Mesendoderm (in vitro differentiated cells): ENCODE measurements at regions not wholly inside any gene's neighbourhood (a gene's known extent, or its start where the extent isn't known, plus 50 kb on each side); places are given as distances from the start of the nearest gene placed in this dataset.
A peak's percentile ranks its signal among the peaks of the same experiment; 100 is the strongest.

ENCODE experiments used
- DNase-seq: peaks from one replicate; pipeline ENCODE4 v3.0.0; 2013
- H2AK5ac ChIP-seq: 2 replicates; pipeline ENCODE4 v1.6.1; 2013; ENCODE audit warnings: low read length, inconsistent platforms
- H2BK120ac ChIP-seq: 2 replicates; pipeline ENCODE4 v1.6.1; 2013; ENCODE audit warnings: low read depth, mild to moderate bottlenecking, low read length, moderate library complexity, mixed read lengths
- H2BK15ac ChIP-seq: replicated peaks from 2 replicates; pipeline ENCODE4 v1.6.1; 2013; ENCODE audit warnings: low read depth, mild to moderate bottlenecking, moderate library complexity
- H2BK5ac ChIP-seq: 2 replicates; pipeline ENCODE4 v1.6.1; 2013; ENCODE audit warnings: low read length, inconsistent platforms
- H3K18ac ChIP-seq: 2 replicates; pipeline ENCODE4 v1.6.1; 2013; ENCODE audit warnings: mild to moderate bottlenecking, low read length, mixed read lengths
- H3K23ac ChIP-seq: one replicate; pipeline ENCODE4 v1.6.1; 2013; ENCODE audit warnings: low read length
- H3K27ac ChIP-seq: 2 replicates; pipeline ENCODE4 v1.5.1; 2013; ENCODE audit warnings: low read depth, mild to moderate bottlenecking, inconsistent platforms, low read length, moderate library complexity
- H3K27me3 ChIP-seq: 2 replicates; pipeline ENCODE4 v1.6.1; 2013; ENCODE audit warnings: low read length, control low read depth, mild to moderate bottlenecking, inconsistent platforms; ENCODE audit not compliant: insufficient read depth, poor library complexity
- H3K36me3 ChIP-seq: 2 replicates; pipeline ENCODE4 v1.6.1; 2013; ENCODE audit warnings: low read length, inconsistent platforms; ENCODE audit not compliant: control insufficient read depth, insufficient read depth
- H3K4ac ChIP-seq: one replicate; pipeline ENCODE4 v1.6.1; 2013; ENCODE audit warnings: low read depth, mild to moderate bottlenecking, low read length, moderate library complexity
- H3K4me1 ChIP-seq: 2 replicates; pipeline ENCODE4 v1.6.1; 2013; ENCODE audit warnings: low read depth, low read length, inconsistent platforms; ENCODE audit not compliant: control insufficient read depth
- H3K4me2 ChIP-seq: 2 replicates; pipeline ENCODE4 v1.6.1; 2013; ENCODE audit warnings: low read length
- H3K4me3 ChIP-seq: 2 replicates; pipeline ENCODE4 v1.5.1; 2013; ENCODE audit warnings: mild to moderate bottlenecking, low read length
- H3K56ac ChIP-seq: one replicate; pipeline ENCODE4 v1.6.1; 2013; ENCODE audit warnings: low read length
- H3K79me1 ChIP-seq: 2 replicates; pipeline ENCODE4 v1.6.1; 2013; ENCODE audit warnings: low read length, inconsistent platforms
- H3K79me2 ChIP-seq: 2 replicates; pipeline ENCODE4 v1.6.1; 2013; ENCODE audit warnings: mild to moderate bottlenecking, low read length; ENCODE audit not compliant: control insufficient read depth, insufficient read depth
- H3K9ac ChIP-seq: 2 replicates; pipeline ENCODE4 v1.6.1; 2013; ENCODE audit warnings: low read length, inconsistent platforms
- H4K5ac ChIP-seq: one replicate; pipeline ENCODE4 v1.6.1; 2013; ENCODE audit warnings: low read length
- H4K8ac ChIP-seq: one replicate; pipeline ENCODE4 v1.6.1; 2013; ENCODE audit warnings: low read depth, mild to moderate bottlenecking, control low read depth, low read length, moderate library complexity
- WGBS: extraction: QIAGEN DNeasy Blood & Tissue Kit; methylation state at CpG from one replicate; pipeline ENCODE4 v1.1.7; 2013; ENCODE audit warnings: low lambda C conversion rate, missing lambda C conversion rate; ENCODE audit not compliant: insufficient coverage; ENCODE audit errors: extremely low coverage; 5-methylcytosine and 5-hydroxymethylcytosine counted together

DNA sequence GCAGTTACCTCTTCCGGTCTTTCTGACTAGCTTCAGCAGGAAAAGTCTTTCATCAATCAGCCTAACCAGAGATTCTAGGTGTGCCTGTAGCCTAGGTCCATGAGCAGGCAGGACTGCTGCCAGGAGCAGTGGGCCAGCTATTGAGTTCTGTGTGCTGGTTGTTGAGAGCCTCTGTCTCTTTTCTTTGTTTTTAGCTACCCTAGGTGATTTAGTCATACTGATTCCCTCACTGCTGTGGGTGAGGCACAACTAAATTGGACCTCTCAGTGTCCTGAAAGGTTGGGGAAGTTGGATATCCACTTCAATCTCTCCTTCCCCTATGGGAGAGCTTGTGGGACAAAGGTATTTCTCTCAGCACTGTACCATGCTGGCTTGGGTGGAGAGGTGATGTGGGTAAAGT is 354.9 kb downstream of the GPAT3 start:
- Histone ChIP-seq H3K9ac (no peak overlapping the region), H3K79me2 (no peaks in the 10 kb centered on the region), H2BK5ac (no peak overlapping the region), H3K4me2 (no peak overlapping the region), H3K27me3 (no peaks in the 10 kb centered on the region), H3K56ac (no peak overlapping the region), H4K8ac (no peak overlapping the region), H3K36me3 (no peaks in the 10 kb centered on the region), H3K4ac (no peak overlapping the region), H2BK120ac (no peak overlapping the region), H3K79me1 (no peaks in the 10 kb centered on the region), H3K18ac (no peak overlapping the region), H2BK15ac (no peak overlapping the region), H3K23ac (no peak overlapping the region), H3K27ac (no peak overlapping the region), H3K4me3 (no peak overlapping the region), H3K4me1 (no peaks in the 10 kb centered on the region), H2AK5ac (no peak overlapping the region), H4K5ac (no peak overlapping the region)
- WGBS = no CpG with 5 or more reads among the region's 1 CpG
- DNase-seq = no peak

DNA sequence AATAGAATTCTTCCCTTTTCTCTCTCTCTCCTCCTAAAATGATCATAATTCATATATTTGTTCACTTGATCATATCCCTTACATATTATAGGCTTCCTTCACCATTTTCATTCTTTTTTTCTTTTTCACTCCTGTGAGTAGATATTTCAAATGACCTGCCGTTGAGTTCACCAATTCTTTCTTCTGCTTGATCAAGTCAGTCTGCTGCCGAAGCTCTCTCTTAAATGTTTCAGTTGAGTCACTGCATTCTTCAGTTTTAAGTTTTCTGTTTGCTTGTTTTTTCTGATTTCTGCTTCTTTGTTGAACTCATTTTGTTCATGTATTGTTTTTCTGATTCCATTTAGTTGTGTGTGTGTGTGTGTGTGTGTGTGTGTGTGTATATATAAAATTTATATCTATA is 354.3 kb downstream of the GPAT3 start:
- no peak overlapping the region for H3K9ac ChIP-seq
- H4K5ac ChIP-seq = no peak overlapping the region
- H2AK5ac ChIP-seq = no peak overlapping the region
- H2BK120ac ChIP-seq = no peak overlapping the region
- no peak for DNase-seq
- H3K18ac ChIP-seq = no peak overlapping the region
- no peak overlapping the region for H3K4me3 ChIP-seq
- no peaks in the 10 kb centered on the region for H3K36me3 ChIP-seq
- no peaks in the 10 kb centered on the region for H3K27me3 ChIP-seq
- H3K4me2 ChIP-seq = no peak overlapping the region
- no peak overlapping the region for H3K27ac ChIP-seq
- H3K79me1 ChIP-seq = no peaks in the 10 kb centered on the region
- H4K8ac ChIP-seq = no peak overlapping the region
- no peaks in the 10 kb centered on the region for H3K79me2 ChIP-seq
- no peak overlapping the region for H3K4ac ChIP-seq
- WGBS = no CpG with 5 or more reads among the region's 2 CpGs
- no peak overlapping the region for H2BK5ac ChIP-seq
- H3K23ac ChIP-seq = no peak overlapping the region
- H3K56ac ChIP-seq = no peak overlapping the region
- H2BK15ac ChIP-seq = no peak overlapping the region
- H3K4me1 ChIP-seq = no peaks in the 10 kb centered on the region

DNA sequence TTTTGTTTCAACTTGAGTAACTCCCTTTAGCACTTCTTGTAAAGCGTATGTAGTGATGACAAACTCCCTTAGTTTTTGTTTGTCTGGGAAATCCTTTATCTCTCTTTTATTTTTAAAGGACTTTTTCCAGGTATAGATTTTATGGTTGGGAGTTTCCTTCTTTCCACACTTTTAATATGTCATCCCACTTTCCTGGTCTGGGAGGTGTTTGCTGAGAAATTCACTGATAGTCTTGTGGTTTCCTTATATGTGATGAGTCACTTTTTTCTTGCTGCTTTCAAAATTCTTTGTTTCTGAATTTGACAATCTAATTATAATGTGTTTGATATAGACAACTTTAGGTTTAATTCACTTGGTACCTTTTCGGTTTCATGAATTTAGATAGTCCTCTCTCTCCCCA is 353.9 kb downstream of the GPAT3 start:
- no peak overlapping the region for H3K56ac ChIP-seq
- no peak overlapping the region for H3K27ac ChIP-seq
- H3K23ac ChIP-seq = no peak overlapping the region
- H4K5ac ChIP-seq = no peak overlapping the region
- H3K79me1 ChIP-seq = no peaks in the 10 kb centered on the region
- no peak overlapping the region for H3K4me3 ChIP-seq
- no CpG with 5 or more reads among the region's 2 CpGs for WGBS
- H2BK5ac ChIP-seq = no peak overlapping the region
- no peak overlapping the region for H2BK15ac ChIP-seq
- no peak for DNase-seq
- H2BK120ac ChIP-seq = no peak overlapping the region
- no peak overlapping the region for H4K8ac ChIP-seq
- H3K79me2 ChIP-seq = no peaks in the 10 kb centered on the region
- no peak overlapping the region for H3K4ac ChIP-seq
- H3K27me3 ChIP-seq = no peaks in the 10 kb centered on the region
- no peaks in the 10 kb centered on the region for H3K4me1 ChIP-seq
- H3K4me2 ChIP-seq = no peak overlapping the region
- no peak overlapping the region for H3K9ac ChIP-seq
- no peak overlapping the region for H3K18ac ChIP-seq
- H3K36me3 ChIP-seq = no peaks in the 10 kb centered on the region
- H2AK5ac ChIP-seq = no peak overlapping the region

DNA sequence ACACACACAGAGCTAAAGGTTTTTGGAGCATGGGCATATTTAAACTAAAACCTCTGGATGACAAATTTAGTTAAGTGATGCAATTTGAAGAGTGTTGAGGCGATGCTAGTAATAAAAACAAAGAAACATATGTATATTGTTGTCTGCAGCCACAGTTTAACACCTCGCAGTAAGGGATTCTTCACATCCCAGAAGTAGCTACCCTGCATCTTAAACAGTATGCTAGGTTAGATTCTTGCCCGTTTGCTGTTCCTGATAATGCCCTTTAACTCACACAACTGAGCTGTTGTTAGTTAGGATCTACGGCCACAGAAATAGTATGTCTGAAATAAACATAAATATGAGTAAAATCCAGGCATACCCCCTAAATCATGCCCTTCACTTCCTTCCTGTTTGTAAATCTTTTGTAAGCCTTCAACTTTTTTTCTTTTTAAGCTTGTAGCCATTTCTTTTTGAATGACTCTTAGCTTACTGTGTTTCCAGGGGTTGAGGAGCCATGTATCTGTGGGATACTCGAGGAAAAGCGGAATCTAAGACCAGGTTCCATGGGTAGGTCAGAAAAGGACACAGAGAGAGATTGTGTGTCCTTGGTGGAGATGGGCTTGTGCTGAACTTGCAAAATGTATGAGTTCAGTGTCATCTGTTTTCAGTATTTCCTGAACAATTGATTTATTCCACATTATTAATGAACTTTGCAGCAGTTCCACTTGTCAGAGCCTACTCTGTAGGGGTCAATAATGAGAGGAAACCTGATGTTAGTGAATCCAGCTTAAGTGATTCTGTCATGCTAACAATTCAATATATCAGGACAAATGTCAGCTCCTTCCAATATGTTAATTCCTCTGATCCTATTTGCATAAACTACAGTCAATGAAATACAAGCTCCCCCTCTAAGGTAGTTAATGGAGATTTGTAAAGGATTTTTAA is 349.6 kb downstream of the GPAT3 start:
- no CpG with 5 or more reads among the region's 6 CpGs for WGBS
- H3K18ac ChIP-seq = no peak overlapping the region
- H2BK5ac ChIP-seq = no peak overlapping the region
- no peak overlapping the region for H3K4me3 ChIP-seq
- no peak for DNase-seq
- H2BK15ac ChIP-seq = no peak overlapping the region
- no peaks in the 10 kb centered on the region for H3K27me3 ChIP-seq
- no peaks in the 10 kb centered on the region for H3K4me1 ChIP-seq
- H2AK5ac ChIP-seq = no peak overlapping the region
- no peak overlapping the region for H3K4ac ChIP-seq
- H3K9ac ChIP-seq = no peak overlapping the region
- no peaks in the 10 kb centered on the region for H3K79me2 ChIP-seq
- no peak overlapping the region for H3K56ac ChIP-seq
- H3K36me3 ChIP-seq = no peaks in the 10 kb centered on the region
- no peak overlapping the region for H3K4me2 ChIP-seq
- no peak overlapping the region for H4K5ac ChIP-seq
- no peak overlapping the region for H2BK120ac ChIP-seq
- no peak overlapping the region for H4K8ac ChIP-seq
- no peaks in the 10 kb centered on the region for H3K79me1 ChIP-seq
- no peak overlapping the region for H3K27ac ChIP-seq
- H3K23ac ChIP-seq = no peak overlapping the region

DNA sequence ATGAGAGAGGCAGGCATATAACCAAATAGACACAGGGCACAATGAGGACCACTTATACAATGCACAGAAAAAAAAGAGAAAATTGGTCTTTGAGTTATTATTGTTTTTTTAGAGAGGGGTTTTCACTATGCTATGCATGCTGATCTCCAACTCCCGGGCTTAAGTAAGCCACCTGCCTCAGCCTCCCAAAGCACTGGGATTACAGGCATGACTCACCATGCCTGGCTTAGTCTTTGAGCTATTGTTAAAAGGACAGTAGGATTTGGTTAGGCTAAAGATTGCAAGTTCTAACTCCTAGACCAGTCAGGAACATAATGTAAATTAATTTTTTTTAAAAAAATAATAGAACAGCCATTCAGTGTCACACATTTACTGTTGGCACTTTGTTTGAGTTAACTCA is 340.1 kb downstream of the GPAT3 start:
- no peak overlapping the region for H3K23ac ChIP-seq
- H3K4ac ChIP-seq = no peak overlapping the region
- H3K9ac ChIP-seq = no peak overlapping the region
- H3K4me1 ChIP-seq = no peaks in the 10 kb centered on the region
- no peak overlapping the region for H4K5ac ChIP-seq
- H4K8ac ChIP-seq = no peak overlapping the region
- H3K36me3 ChIP-seq = no peaks in the 10 kb centered on the region
- H3K18ac ChIP-seq = no peak overlapping the region
- no peaks in the 10 kb centered on the region for H3K79me2 ChIP-seq
- DNase-seq = peak; percentile 26
- no peak overlapping the region for H3K56ac ChIP-seq
- H3K4me2 ChIP-seq = no peak overlapping the region
- H3K27ac ChIP-seq = no peak overlapping the region
- H3K4me3 ChIP-seq = no peak overlapping the region
- H2BK120ac ChIP-seq = no peak overlapping the region
- no peaks in the 10 kb centered on the region for H3K27me3 ChIP-seq
- H2AK5ac ChIP-seq = no peak overlapping the region
- no peak overlapping the region for H2BK5ac ChIP-seq
- H3K79me1 ChIP-seq = no peaks in the 10 kb centered on the region
- WGBS = no CpG with 5 or more reads among the region's 1 CpG
- no peak overlapping the region for H2BK15ac ChIP-seq

DNA sequence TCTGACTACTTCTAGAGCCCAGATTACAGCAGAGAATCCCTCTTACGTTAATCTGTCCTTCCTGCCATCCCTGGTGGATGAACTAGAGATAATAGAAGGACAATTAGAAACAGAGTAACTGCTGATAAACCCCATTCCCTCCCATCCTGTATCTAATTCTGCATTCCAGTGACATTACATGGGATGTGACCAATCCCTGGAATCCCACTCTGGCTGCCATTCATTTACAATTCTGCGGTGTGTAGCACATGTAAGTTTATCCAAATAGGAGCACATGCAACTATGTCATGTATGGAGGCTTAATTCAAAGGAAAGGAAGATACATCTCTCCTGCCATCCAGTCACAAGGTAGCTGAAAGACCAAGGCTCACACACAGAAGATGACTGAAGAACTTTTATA is 339.5 kb downstream of the GPAT3 start:
- H3K79me2 ChIP-seq = no peaks in the 10 kb centered on the region
- H3K79me1 ChIP-seq = no peaks in the 10 kb centered on the region
- H2BK15ac ChIP-seq = no peak overlapping the region
- H3K27ac ChIP-seq = no peak overlapping the region
- no peak overlapping the region for H4K5ac ChIP-seq
- H2BK120ac ChIP-seq = no peak overlapping the region
- no peak overlapping the region for H3K4me3 ChIP-seq
- no peak overlapping the region for H3K9ac ChIP-seq
- H2AK5ac ChIP-seq = no peak overlapping the region
- H3K4ac ChIP-seq = no peak overlapping the region
- DNase-seq = peak; percentile 43
- no peak overlapping the region for H2BK5ac ChIP-seq
- no peaks in the 10 kb centered on the region for H3K4me1 ChIP-seq
- no peak overlapping the region for H3K56ac ChIP-seq
- H3K4me2 ChIP-seq = no peak overlapping the region
- no peak overlapping the region for H3K18ac ChIP-seq
- no CpG with 5 or more reads among the region's 2 CpGs for WGBS
- no peaks in the 10 kb centered on the region for H3K36me3 ChIP-seq
- no peak overlapping the region for H4K8ac ChIP-seq
- no peaks in the 10 kb centered on the region for H3K27me3 ChIP-seq
- H3K23ac ChIP-seq = no peak overlapping the region
